ENCODE measurements at regions not wholly inside any gene's neighbourhood (a gene's known extent, or its start where the extent isn't known, plus 50 kb on each side); places are given as distances from the start of the nearest gene placed in this dataset.
"Not testable (repeated sequence)": the region's sequence is repeated elsewhere in the genome, so short reads cannot be mapped to it uniquely, and the experiment has no call there.

DNA sequence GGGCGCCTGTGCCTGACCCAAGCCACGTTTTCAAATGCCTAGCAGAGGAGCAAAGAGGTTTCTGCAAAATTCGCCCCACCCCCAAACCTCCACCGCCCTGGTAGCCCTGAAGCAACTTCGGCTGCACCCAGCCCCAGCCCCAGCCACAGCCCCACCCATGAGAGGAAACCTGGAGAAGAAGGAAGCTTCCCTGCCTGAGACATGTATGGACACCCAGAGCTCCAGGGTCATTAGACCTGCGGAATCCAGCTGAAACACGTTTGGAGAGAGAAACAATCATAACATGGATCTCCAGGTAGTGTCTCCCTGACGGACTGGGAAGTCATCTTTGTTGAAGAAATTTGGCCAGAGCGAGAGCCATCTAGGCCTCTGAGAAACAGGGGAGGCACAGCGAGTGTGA is 100.4 kb upstream of the ZNF337 start:
- not testable (repeated sequence) for H3K36me3 ChIP-seq (ENCODE audit: control insufficient read depth, low read depth, low read length); H3K27me3 ChIP-seq (ENCODE audit: control insufficient read depth, insufficient read depth, low read length); H3K27ac ChIP-seq (ENCODE audit: low read length); H3K9me3 ChIP-seq (ENCODE audit: control insufficient read depth, low read depth, low read length); H3K9ac ChIP-seq (ENCODE audit: low read length); H3K4me3 ChIP-seq (ENCODE audit: low read length); H3K4me1 ChIP-seq (ENCODE audit: control insufficient read depth, low read depth, low read length)

DNA sequence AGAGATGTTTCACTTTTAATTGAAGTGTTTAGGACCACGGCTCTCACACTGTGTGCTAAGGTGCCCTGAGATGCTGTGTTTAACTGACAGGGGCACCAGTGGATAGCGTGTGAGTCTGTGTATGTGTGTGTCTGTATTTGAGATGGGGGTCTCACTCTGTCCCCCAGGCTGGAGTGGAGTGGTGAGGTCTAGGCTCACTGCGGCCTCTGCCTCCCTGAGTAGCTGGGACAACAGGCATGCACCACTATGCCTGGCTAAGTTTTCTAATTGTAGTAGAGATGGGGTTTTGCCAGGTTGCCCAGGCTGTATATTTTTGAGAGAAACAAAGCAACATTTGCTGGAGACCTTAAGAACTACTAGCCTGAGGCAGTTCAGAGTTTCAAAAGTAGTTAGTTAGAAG is 80.6 kb upstream of the ZNF337 start:
- not testable (repeated sequence) for H3K4me3 ChIP-seq (ENCODE audit: low read length); H3K36me3 ChIP-seq (ENCODE audit: control insufficient read depth, low read depth, low read length); H3K27ac ChIP-seq (ENCODE audit: low read length); H3K27me3 ChIP-seq (ENCODE audit: control insufficient read depth, insufficient read depth, low read length); H3K4me1 ChIP-seq (ENCODE audit: control insufficient read depth, low read depth, low read length); H3K9ac ChIP-seq (ENCODE audit: low read length); H3K9me3 ChIP-seq (ENCODE audit: control insufficient read depth, low read depth, low read length)

DNA sequence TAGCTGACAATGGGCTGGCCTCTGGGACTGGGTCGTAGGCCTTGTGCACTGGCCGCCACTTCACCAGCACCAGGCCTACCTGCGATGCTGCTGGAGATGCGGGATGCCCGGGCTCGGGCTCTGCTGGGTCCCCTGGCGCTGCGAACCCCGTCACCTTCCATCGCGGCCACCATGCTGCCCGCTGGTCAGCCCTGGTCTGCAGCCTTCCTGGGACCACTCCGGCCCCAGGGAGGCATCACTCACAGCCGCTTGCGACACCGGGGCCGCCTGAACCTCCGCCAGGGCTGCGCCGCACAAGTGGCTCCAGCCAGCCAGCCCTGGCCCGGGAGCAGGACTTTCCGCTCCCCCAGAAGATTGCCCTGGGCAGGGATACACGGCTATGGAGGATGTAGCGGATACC is 78.1 kb upstream of the ZNF337 start:
- H3K4me3 ChIP-seq (ENCODE audit: low read length); H3K27me3 ChIP-seq (ENCODE audit: control insufficient read depth, insufficient read depth, low read length); H3K27ac ChIP-seq (ENCODE audit: low read length); H3K4me1 ChIP-seq (ENCODE audit: control insufficient read depth, low read depth, low read length); H3K36me3 ChIP-seq (ENCODE audit: control insufficient read depth, low read depth, low read length); H3K9ac ChIP-seq (ENCODE audit: low read length); H3K9me3 ChIP-seq (ENCODE audit: control insufficient read depth, low read depth, low read length): not testable (repeated sequence)

DNA sequence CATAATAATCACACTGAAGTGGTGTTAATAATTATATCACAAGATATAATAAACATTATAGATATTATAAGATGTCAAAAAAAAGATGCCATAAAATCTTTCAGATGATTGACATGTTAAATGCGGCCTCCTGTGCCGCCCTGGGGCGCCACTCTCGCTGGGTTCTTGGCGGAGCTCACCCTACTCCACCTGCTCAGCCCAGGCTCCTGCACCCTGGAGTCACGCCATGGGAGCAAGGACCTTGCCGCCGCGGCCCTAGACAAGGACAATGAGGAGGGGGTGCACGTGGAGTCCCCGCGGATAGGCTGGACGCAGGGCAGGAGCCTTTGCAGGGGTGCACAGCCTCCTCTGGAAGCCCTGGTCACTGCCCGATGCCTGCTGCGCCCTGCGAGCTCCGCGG is 77.5 kb upstream of the ZNF337 start:
- not testable (repeated sequence) for H3K9ac ChIP-seq (ENCODE audit: low read length); H3K27ac ChIP-seq (ENCODE audit: low read length); H3K9me3 ChIP-seq (ENCODE audit: control insufficient read depth, low read depth, low read length)

DNA sequence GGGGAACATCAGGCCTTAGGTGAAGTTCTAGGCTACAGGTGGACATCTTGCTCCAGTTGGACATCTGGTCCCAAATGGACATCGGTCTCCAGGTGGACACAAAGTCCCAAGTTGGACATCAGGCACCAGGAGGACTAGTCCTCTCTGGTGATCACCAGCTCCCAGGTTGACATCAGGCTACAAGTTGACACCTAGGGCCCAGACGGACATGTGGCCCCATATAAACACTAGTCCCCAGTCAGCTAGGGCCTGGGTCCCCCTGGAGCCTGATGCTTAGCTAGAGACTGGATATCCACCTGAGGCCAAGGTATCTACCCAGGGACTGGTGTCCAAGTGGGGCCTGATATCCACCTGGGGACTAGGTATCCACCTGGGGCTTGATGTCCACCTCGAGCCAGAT is 75.8 kb upstream of the ZNF337 start:
- not testable (repeated sequence) for H3K27ac ChIP-seq (ENCODE audit: low read length); H3K4me3 ChIP-seq (ENCODE audit: low read length); H3K9me3 ChIP-seq (ENCODE audit: control insufficient read depth, low read depth, low read length); H3K4me1 ChIP-seq (ENCODE audit: control insufficient read depth, low read depth, low read length); H3K9ac ChIP-seq (ENCODE audit: low read length); H3K36me3 ChIP-seq (ENCODE audit: control insufficient read depth, low read depth, low read length); H3K27me3 ChIP-seq (ENCODE audit: control insufficient read depth, insufficient read depth, low read length)

More for the DNA sequence above, 77.5 kb upstream of the ZNF337 start:
- not testable (repeated sequence) for H3K36me3 ChIP-seq (ENCODE audit: control insufficient read depth, low read depth, low read length); H3K4me1 ChIP-seq (ENCODE audit: control insufficient read depth, low read depth, low read length); H3K27me3 ChIP-seq (ENCODE audit: control insufficient read depth, insufficient read depth, low read length); H3K4me3 ChIP-seq (ENCODE audit: low read length)

DNA sequence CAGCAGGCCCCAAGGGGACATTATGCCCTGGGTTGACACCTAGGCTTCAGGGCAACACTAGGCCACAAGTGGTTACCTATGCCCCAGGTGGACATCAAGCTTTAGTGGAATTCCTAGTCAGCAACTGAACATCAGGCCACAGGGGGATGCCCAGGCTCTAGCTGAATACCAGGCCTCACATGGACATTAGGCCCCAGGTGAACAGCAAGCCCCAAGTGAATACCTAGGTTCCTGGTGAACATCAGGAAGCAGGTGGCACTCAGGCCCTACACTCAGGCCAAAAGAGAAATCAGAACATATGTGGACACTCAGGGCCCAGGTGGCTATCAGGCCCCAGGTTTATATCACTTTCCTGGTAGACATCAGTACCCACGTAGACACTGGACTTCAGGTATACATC is 75.2 kb upstream of the ZNF337 start:
- H3K9me3 ChIP-seq (ENCODE audit: control insufficient read depth, low read depth, low read length); H3K4me1 ChIP-seq (ENCODE audit: control insufficient read depth, low read depth, low read length); H3K4me3 ChIP-seq (ENCODE audit: low read length); H3K9ac ChIP-seq (ENCODE audit: low read length); H3K27ac ChIP-seq (ENCODE audit: low read length); H3K36me3 ChIP-seq (ENCODE audit: control insufficient read depth, low read depth, low read length); H3K27me3 ChIP-seq (ENCODE audit: control insufficient read depth, insufficient read depth, low read length): not testable (repeated sequence)

DNA sequence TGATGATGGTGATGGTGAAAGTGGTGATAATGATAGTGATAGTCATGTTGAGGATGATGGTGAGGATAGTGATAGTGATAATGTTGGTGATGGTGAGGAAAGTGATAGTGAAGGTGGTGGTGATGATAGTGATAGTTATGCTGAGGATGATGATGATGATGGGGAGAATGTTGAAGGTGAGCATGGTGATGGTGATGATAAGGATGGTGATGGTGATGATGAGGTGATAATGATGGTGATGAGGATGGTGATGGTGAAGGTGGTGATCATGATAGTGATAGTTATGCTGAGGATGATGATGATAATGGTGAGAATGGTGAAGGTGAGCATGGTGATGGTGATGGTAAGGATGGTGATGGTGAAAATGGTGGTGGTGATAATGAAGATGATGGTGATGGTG is 64.9 kb upstream of the ZNF337 start:
- Histone ChIP-seq H3K9me3 (ENCODE audit: control insufficient read depth, low read depth, low read length) (no peaks in the 10 kb centered on the region), H3K4me3 (ENCODE audit: low read length) (no peak overlapping the region), H3K4me1 (ENCODE audit: control insufficient read depth, low read depth, low read length) (no peaks in the 10 kb centered on the region), H3K36me3 (ENCODE audit: control insufficient read depth, low read depth, low read length) (no peaks in the 10 kb centered on the region), H3K9ac (ENCODE audit: low read length) (no peak overlapping the region), H3K27ac (ENCODE audit: low read length) (no peak overlapping the region), H3K27me3 (ENCODE audit: control insufficient read depth, insufficient read depth, low read length) (no peaks in the 10 kb centered on the region)

DNA sequence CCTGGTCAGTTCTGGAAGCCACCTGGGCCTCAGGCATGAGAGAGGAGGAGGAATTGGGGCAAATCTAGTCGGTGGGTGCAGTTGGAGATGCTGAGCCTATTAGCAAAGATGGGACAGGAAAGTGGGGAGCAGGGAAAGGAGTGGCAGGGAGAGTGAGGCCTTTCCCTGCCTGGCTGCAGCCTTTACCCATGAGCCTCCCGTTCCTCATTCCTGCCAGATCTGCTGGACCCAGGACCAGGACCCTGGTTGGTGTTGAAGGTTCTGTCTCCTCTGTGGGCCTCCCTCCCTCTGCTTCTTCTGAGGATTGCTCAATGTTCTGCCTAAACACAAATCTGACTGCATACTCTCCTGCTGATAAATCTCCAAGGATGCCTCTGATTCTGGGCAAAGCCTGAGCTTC is 64.4 kb upstream of the ZNF337 start:
- H3K9ac ChIP-seq (ENCODE audit: low read length); H3K27me3 ChIP-seq (ENCODE audit: control insufficient read depth, insufficient read depth, low read length); H3K4me3 ChIP-seq (ENCODE audit: low read length); H3K36me3 ChIP-seq (ENCODE audit: control insufficient read depth, low read depth, low read length); H3K9me3 ChIP-seq (ENCODE audit: control insufficient read depth, low read depth, low read length); H3K27ac ChIP-seq (ENCODE audit: low read length); H3K4me1 ChIP-seq (ENCODE audit: control insufficient read depth, low read depth, low read length): not testable (repeated sequence)

DNA sequence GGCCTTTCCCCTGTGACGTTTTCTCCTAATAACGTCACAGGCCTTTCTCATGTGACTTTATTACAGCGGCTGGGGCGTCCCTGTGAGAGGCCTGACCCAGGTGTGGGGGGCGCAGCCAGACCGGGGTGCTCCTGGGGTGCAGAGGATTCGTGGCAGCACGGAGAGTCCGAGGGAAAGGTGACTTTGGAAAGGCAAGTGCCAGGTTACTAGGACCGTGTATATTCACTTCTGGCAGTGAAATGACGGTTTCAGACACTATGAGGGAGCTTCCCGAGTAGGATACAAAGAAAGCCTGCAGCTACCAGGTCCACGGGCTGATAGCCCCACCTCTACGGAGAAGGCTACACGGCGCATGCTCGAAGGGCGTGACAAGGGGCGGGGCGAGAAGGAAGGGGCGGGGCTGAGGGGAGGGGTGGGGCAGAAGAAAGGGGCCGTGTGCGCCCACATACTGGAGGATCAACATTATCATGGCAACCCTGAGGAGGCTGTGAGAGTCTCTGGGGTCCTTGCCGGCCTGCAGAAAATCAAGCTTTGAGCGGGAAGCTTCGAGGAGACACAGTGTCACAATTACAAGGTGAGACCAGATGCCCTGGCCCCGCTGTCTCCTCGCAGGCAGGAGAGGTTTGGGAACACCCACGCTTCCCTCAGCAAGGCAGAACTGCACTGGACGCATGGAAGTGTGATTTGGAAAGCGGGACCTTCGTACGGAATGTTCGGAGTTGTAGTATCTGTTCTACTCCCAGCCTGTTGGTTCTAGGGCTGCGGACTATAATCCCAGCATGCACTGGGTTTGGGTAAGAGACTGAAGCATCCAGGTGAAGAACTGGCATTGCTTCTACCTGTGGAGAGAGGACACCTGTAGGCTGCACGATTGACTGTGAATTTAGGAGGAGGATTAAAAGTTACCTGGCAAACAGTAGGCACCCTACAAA is 54.4 kb upstream of the ZNF337 start:
- Histone ChIP-seq H3K4me1 (ENCODE audit: control insufficient read depth, low read depth, low read length) (no peaks in the 10 kb centered on the region), H3K4me3 (ENCODE audit: low read length) (no peak overlapping the region), H3K27me3 (ENCODE audit: control insufficient read depth, insufficient read depth, low read length) (no peaks in the 10 kb centered on the region), H3K36me3 (ENCODE audit: control insufficient read depth, low read depth, low read length) (no peaks in the 10 kb centered on the region), H3K9me3 (ENCODE audit: control insufficient read depth, low read depth, low read length) (no peaks in the 10 kb centered on the region), H3K27ac (ENCODE audit: low read length) (no peak overlapping the region), H3K9ac (ENCODE audit: low read length) (no peak overlapping the region)

DNA sequence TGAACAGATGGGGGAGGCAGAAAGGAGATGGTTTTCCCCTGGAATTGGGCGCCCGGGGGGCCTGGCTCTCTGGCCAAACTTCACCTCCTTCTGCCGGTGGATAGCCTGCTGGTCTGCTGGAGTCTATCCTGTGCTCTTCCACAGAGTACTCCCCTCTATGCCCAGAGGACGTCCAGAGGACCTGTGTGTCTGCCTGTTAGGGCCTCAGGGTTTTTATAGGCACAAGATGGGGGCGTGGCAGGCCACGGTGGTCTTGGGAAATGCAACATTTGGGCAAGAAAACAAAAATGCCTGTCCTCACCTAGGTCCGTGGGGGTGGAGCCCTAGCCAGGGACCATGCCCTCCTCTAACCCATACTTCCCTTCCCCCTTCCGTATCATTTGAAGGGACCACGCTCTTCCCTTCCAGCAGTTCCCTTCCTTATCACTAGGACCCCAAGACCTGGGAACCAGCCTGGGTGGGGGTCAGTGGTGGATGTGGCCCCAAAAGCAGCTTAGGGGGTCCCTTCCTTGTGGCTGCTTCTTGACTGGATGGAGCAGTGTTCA is 53.6 kb upstream of the ZNF337 start:
- Histone ChIP-seq H3K9ac (ENCODE audit: low read length) (no peak overlapping the region), H3K27me3 (ENCODE audit: control insufficient read depth, insufficient read depth, low read length) (no peaks in the 10 kb centered on the region), H3K9me3 (ENCODE audit: control insufficient read depth, low read depth, low read length) (no peaks in the 10 kb centered on the region), H3K4me3 (ENCODE audit: low read length) (no peak overlapping the region), H3K4me1 (ENCODE audit: control insufficient read depth, low read depth, low read length) (no peaks in the 10 kb centered on the region), H3K36me3 (ENCODE audit: control insufficient read depth, low read depth, low read length) (no peaks in the 10 kb centered on the region), H3K27ac (ENCODE audit: low read length) (no peak overlapping the region)

DNA sequence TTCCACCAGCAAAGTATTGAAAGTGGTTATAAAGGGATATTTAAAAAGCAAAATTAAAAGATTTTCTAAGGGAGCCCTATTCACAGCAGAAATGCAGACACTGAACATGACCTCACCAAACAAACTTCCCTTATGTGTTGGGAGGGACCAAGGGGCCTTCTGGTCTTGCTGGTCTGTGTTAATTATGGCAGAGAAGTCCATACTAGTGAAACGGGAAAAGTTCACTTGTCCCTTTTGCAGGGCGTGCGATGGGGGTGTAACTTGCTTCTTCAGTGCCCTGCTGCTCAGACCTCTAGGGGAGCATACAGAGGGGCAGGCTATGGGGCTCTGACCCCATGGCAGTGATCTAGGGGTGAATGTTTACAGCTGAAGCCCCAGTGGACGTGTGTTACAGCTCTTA is 53.0 kb upstream of the ZNF337 start:
- Histone ChIP-seq H3K4me3 (ENCODE audit: low read length) (no peak overlapping the region), H3K36me3 (ENCODE audit: control insufficient read depth, low read depth, low read length) (no peaks in the 10 kb centered on the region), H3K9me3 (ENCODE audit: control insufficient read depth, low read depth, low read length) (no peaks in the 10 kb centered on the region), H3K27me3 (ENCODE audit: control insufficient read depth, insufficient read depth, low read length) (no peaks in the 10 kb centered on the region), H3K4me1 (ENCODE audit: control insufficient read depth, low read depth, low read length) (no peaks in the 10 kb centered on the region), H3K9ac (ENCODE audit: low read length) (no peak overlapping the region), H3K27ac (ENCODE audit: low read length) (no peak overlapping the region)
